ENCODE measurements at regions not wholly inside any gene's neighbourhood (a gene's known extent, or its start where the extent isn't known, plus 50 kb on each side); places are given as distances from the start of the nearest gene placed in this dataset.

- Histone ChIP-seq H3K36me3 (ENCODE audit: control insufficient read depth in 2 of 4, insufficient read depth in 4 of 4, low read length in 3 of 4) (no peaks in the 10 kb centered on the region), H3K27me3 (replicated peaks in 1 of 4; ENCODE audit: control insufficient read depth in 3 of 4, extremely low read depth in 1 of 4, insufficient read depth in 3 of 4, low read length in 3 of 4) (no peaks in the 10 kb centered on the region)
Measured at GRCh38 chr20:40786336-40786735, 97.3 kb upstream of the MAFB start.

More at GRCh38 chr20:40786336-40786735, 97.3 kb upstream of the MAFB start:
- no peak overlapping the region for H2BK5ac ChIP-seq (ENCODE audit: low read depth, low read length)
- H4K91ac ChIP-seq (replicated peaks; ENCODE audit: insufficient read length, low read length): no peak overlapping the region
- H3K23ac ChIP-seq (ENCODE audit: insufficient read length): no peak overlapping the region
- H3K79me1 ChIP-seq (ENCODE audit: low read depth, low read length): no peaks in the 10 kb centered on the region
- no peak overlapping the region for H2AK5ac ChIP-seq (ENCODE audit: low read depth, low read length)
- H2BK15ac ChIP-seq (ENCODE audit: low read length): no peak overlapping the region
- no peak overlapping the region for H3K14ac ChIP-seq (ENCODE audit: insufficient read length)
- no peak overlapping the region for H2AFZ ChIP-seq (ENCODE audit: low read length)
- no peak overlapping the region for H2BK20ac ChIP-seq (ENCODE audit: low read length)
- H3K27ac ChIP-seq (ENCODE audit: low read depth, low read length): no peak overlapping the region
- FAIRE-seq: no peak
- H4K20me1 ChIP-seq (replicated peaks in 1 of 2; ENCODE audit: control insufficient read depth in 1 of 2, insufficient read depth in 2 of 2, low read length in 2 of 2): no peaks in the 10 kb centered on the region
- CTCF ChIA-PET (ENCODE audit: partially characterized antibody): interaction anchor here (1.3 to 2.1 kb wide), 2 partner anchors 10 to 25 kb away, joined by 3 to 11 read pairs; no protein-coding TSS in a partner anchor
- H3K4me3 ChIP-seq (ENCODE audit: extremely low read depth in 1 of 4, insufficient read depth in 2 of 4, low read depth in 3 of 4, low read length in 4 of 4): no peak overlapping the region
- no peak overlapping the region for H3K56ac ChIP-seq (replicated peaks; ENCODE audit: insufficient read length, low read depth, low read length)
- H3K9ac ChIP-seq (replicated peaks in 1 of 4; ENCODE audit: extremely low read depth in 1 of 4, low read depth in 3 of 4, low read length in 3 of 4): no peak overlapping the region
- no peaks in the 10 kb centered on the region for H3K4me1 ChIP-seq (replicated peaks in 1 of 4; ENCODE audit: control insufficient read depth in 3 of 4, insufficient read depth in 4 of 4, low read length in 3 of 4)
- H3K4ac ChIP-seq (replicated peaks; ENCODE audit: insufficient read length, low read depth, low read length): no peak overlapping the region
- no peak overlapping the region for H3K4me2 ChIP-seq (ENCODE audit: insufficient read depth in 1 of 2, low read depth in 2 of 2, low read length in 2 of 2)
- no peak overlapping the region for H2BK120ac ChIP-seq (replicated peaks; ENCODE audit: low read depth, low read length)
- H3K23me2 ChIP-seq (ENCODE audit: low read depth, low read length): peaks cover 3% of the 10 kb centered on the region; the same call in 1 of the 2 replicates
- 89% methylated on average over 11 of the region's 11 CpGs; no CpG with 5 or more reads in 1 of the 2 experiments for WGBS, 2 experiments (ENCODE audit: extremely low coverage in 1 of 2, insufficient coverage in 1 of 2, insufficient read length in 1 of 2, insufficient replicate concordance in 2 of 2, low coverage in 1 of 2, low lambda C conversion rate in 2 of 2, missing lambda C conversion rate in 1 of 2)
- DNase-seq (ENCODE audit: low read depth in 1 of 2, low spot score in 2 of 2): no peak
- no peak overlapping the region for H2BK12ac ChIP-seq (ENCODE audit: low read depth, low read length)
- no peak overlapping the region for H4K5ac ChIP-seq (ENCODE audit: insufficient read length, low read depth, low read length)
- no peaks in the 10 kb centered on the region for H3K9me3 ChIP-seq (ENCODE audit: insufficient read depth in 2 of 2, low read depth in 1 of 2, low read length in 1 of 2)
- no peak overlapping the region for H3K18ac ChIP-seq (ENCODE audit: extremely low read depth, low read length)
- no peak for TF ChIP-seq JUN (IDR thresholded peaks at IDR 0.05; ENCODE audit: low read depth, low read length)
- TF ChIP-seq SRF (IDR thresholded peaks at IDR 0.05; ENCODE audit: low read depth, low read length): no peak
- H3K79me2 ChIP-seq (ENCODE audit: control insufficient read depth in 1 of 2, insufficient read depth in 2 of 2, low read length in 2 of 2): no peaks in the 10 kb centered on the region
- H4K8ac ChIP-seq (ENCODE audit: extremely low read depth, insufficient read depth, low read length): no peak overlapping the region
- POLR2A ChIA-PET (ENCODE audit: partially characterized antibody): no interaction called here
